Uterus (tissue), 2 donors: ENCODE measurements at regions not wholly inside any gene's neighbourhood (a gene's known extent, or its start where the extent isn't known, plus 50 kb on each side); places are given as distances from the start of the nearest gene placed in this dataset.

Experiments
- POLR2A ChIP-seq, 2 donors: fragments of 450-650 bp; IDR thresholded peaks; one replicate each; pipeline ENCODE4 v1.6.1; 2016; ENCODE audit warnings: antibody characterized with exemption in 2 of 2, mild to moderate bottlenecking in 1 of 2, moderate library complexity in 1 of 2
- TF ChIP-seq, protein P1 (sequence below), 4 experiments: fragments of 200-600 bp in 2 of 4; fragments of 450-650 bp in 2 of 4; sonication (generic) in 2 of 4; IDR thresholded peaks; one replicate each; pipeline ENCODE4 v1.5.1; 2016 to 2019; ENCODE audit warnings: antibody characterized with exemption in 4 of 4, mild to moderate bottlenecking in 2 of 4, moderate library complexity in 1 of 4

DNA sequence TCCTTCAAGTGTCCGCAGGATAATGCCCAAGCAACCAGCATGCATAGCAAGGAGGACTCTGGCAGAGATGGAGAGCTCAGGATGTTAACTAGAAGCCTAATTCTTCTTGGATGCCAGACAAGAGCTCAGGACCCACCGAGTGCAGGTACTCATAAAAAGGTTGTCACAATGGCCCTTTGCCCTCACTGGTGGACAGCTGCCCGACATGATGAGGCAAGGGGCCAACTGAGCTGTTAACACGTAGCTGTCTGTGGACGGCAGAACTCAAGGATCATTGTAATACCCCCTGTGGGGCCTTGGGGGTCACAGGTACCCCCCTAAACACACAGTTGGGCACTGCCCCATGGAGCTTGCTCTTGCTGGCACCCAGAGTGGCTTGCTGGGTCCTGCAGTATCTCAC, 393.7 kb downstream of the PIK3C3 start:
- TF ChIP-seq, protein P1, sequence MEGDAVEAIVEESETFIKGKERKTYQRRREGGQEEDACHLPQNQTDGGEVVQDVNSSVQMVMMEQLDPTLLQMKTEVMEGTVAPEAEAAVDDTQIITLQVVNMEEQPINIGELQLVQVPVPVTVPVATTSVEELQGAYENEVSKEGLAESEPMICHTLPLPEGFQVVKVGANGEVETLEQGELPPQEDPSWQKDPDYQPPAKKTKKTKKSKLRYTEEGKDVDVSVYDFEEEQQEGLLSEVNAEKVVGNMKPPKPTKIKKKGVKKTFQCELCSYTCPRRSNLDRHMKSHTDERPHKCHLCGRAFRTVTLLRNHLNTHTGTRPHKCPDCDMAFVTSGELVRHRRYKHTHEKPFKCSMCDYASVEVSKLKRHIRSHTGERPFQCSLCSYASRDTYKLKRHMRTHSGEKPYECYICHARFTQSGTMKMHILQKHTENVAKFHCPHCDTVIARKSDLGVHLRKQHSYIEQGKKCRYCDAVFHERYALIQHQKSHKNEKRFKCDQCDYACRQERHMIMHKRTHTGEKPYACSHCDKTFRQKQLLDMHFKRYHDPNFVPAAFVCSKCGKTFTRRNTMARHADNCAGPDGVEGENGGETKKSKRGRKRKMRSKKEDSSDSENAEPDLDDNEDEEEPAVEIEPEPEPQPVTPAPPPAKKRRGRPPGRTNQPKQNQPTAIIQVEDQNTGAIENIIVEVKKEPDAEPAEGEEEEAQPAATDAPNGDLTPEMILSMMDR (IDR thresholded peaks at IDR 0.05), result no peak
- no peak for TF ChIP-seq POLR2A (IDR thresholded peaks at IDR 0.05)
